HG02571 (cell line): ENCODE measurements at regions not wholly inside any gene's neighbourhood (a gene's known extent, or its start where the extent isn't known, plus 50 kb on each side); places are given as distances from the start of the nearest gene placed in this dataset.

ENCODE experiments used
- ATAC-seq: cut with Tn5 transposase; IDR thresholded peaks from one replicate; pipeline ENCODE4 v1.9.1; 2021; ENCODE audit warnings: mild to moderate bottlenecking, moderate library complexity; ENCODE audit not compliant: unreplicated experiment

- ATAC-seq, result no peak
Observed at GRCh38 chr11:127470306-127470884, 469.8 kb upstream of the KIRREL3 start.

DNA sequence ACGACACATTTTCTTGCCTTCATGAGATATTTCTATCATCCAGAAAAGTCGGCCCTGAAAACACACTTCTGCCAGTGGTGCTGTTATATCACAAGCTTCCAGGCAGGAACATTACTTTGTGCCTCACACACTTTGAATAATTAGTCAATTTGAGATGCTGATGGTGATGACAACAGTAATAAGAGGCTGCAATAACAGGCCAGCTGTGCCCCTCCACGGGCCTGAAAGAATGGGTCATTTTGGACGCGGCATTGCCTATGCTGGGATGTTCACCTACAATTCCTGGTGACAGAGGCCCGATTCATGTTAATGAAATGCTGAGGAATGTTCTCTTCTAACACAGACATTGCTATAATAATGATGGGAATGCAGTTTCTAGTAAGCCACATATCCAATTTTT lies 463.8 kb upstream of the KIRREL3 start:
- no peak for ATAC-seq

- ATAC-seq, result no peak
Observed at GRCh38 chr11:127462065-127462344, 461.4 kb upstream of the KIRREL3 start.

- ATAC-seq, result no peak
Observed at GRCh38 chr11:127461241-127462064, 460.9 kb upstream of the KIRREL3 start.

- no peak for ATAC-seq
Observed at GRCh38 chr11:127458561-127458960, 458.0 kb upstream of the KIRREL3 start.

- no peak for ATAC-seq
Observed at GRCh38 chr11:127454856-127455255, 454.3 kb upstream of the KIRREL3 start.

GRCh38 chr11:127452533-127452932 lies 452.0 kb upstream of the KIRREL3 start:
- ATAC-seq, result no peak

- ATAC-seq, result no peak
Observed at GRCh38 chr11:127451861-127452260, 451.3 kb upstream of the KIRREL3 start.

GRCh38 chr11:127448101-127448500 lies 447.5 kb upstream of the KIRREL3 start:
- ATAC-seq, result no peak

DNA sequence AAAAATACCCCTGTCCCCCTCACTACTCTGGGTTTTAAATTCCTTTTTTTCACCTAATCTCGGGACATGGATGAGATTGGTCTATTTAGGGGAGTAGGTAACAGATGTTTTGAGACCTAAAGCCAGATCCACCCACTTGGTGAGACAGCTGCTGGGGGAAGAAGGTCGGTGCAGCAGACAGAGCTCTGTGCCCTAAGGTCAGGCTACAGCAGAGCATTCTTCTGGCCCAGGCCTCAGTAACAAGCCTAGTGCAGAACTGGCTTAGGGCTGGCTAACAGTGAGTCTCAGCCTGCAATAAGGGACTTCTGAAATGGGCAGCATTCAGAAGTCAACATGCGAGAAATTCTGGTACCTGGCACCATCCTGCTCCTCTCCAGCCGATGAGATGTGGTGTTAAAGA lies 444.9 kb upstream of the KIRREL3 start:
- no peak for ATAC-seq

GRCh38 chr11:127443297-127443696 lies 442.7 kb upstream of the KIRREL3 start:
- ATAC-seq, result no peak

DNA sequence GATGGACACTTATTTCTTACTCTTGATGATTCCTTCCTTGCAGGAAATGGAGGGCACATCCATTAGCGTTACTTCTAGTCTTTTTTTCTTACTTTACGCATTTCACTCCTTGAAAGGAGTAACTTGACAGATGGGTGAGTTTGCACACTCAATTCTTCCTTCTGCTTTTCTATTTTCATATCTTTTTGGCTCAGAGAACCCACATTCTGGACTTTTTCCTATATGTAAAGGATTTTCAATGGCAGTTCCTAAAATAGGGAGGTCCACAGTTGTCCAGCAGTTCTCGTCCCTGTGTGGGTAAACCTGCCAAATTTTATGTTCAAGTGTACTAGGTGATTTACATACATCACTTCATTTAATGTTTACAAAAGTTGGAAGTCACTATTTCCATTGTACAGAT lies 440.0 kb upstream of the KIRREL3 start:
- no peak for ATAC-seq

DNA sequence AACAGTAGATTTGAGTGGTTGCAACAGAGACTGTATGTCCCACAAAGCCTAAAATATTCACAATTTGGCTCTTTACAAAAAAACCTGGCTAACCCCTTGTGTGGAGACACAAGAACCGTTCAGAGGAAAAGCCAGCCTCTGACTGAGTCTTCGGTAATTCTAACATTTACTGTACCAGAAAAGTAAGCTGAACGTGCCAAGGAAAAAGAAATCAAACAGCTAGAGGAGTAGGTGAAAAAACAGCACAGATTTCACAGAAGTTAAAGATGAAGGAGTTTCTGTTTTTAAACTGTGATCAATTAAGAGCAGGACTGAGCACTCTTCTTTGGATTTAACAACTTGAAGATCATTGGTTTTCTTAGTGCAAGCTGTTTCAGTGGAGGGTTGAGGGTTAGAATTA lies 424.7 kb upstream of the KIRREL3 start:
- no peak for ATAC-seq

DNA sequence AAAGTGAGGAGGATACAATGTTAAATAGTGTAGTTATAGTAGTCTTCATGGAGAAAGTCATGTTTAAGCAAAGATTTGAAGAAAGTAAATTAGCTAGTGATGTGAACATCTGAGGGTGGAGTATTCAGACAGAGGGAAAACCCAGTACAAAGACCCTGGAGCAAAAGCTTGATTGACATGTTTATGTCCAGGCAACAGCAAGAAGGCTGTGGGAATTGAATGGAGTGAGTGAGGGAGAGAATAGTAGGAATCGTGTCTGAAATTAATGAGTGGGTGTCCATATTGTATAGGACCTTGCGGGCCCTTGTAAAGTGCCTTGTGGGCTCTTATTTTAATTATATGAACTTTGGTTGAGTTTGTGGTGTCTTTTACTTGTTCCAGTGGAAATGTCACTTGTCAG lies 424.1 kb upstream of the KIRREL3 start:
- no peak for ATAC-seq

DNA sequence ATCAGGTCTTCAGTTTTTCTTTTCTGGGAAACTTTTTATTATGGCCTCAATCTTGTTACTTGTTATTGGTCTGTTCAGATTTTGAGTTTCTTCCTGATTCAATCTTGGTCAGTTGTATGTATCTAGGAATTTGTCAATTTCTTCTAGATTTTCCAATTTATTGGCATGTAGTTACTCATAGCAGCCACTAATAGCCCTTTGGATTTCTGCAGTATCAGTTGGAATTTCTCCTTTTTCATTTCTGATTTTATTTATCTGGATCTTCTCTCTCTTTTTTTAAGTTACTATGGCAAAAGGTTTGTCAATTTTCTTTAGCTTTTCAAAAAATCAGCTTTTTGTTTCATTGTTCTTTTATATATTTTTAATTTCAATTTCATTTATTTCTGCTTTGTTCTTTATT lies 419.6 kb upstream of the KIRREL3 start:
- no peak for ATAC-seq

GRCh38 chr11:127412722-127413380 lies 412.3 kb upstream of the KIRREL3 start:
- ATAC-seq, result no peak

DNA sequence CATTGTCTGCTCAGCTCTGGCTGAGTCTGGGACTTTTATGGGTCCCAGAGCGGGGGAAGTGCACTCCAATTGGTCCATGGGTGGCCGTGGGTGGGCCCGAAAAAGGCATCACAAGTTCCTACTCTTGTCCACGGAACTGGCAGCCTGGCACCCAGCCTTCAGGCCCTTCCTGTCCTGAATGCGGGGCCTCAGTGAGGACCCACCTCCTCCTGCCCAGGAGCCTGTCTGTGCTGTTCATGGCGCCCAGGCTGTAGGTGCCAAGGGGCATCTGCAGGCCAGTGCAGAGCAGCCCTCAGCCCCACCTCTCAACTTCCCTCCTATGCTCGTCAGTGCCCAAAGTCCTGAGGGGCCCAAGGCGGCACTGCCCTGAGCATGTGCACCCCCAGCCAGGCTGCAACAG lies 411.7 kb upstream of the KIRREL3 start:
- no peak for ATAC-seq

DNA sequence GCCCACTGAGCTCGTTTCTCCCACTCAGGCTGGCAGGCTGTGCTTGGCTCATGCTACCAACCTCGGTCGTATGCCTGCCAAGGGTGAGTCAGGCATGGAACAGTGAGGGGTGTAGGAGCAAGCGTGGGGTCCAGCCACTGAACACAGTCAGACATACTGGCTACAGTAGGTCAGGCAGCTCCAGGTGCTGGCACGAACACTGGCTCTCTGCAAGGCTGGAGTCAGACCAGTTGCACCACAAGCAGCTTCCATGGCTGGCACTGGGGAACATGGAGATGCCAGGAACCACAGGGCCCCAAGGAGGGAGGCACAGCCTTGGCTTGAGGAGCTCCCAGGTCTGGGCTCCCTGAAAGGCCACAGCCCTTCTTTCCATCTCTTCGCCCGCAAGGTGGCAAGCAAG lies 410.7 kb upstream of the KIRREL3 start:
- ATAC-seq, result no peak

GRCh38 chr11:127395034-127395433 lies 394.5 kb upstream of the KIRREL3 start:
- ATAC-seq, result no peak

DNA sequence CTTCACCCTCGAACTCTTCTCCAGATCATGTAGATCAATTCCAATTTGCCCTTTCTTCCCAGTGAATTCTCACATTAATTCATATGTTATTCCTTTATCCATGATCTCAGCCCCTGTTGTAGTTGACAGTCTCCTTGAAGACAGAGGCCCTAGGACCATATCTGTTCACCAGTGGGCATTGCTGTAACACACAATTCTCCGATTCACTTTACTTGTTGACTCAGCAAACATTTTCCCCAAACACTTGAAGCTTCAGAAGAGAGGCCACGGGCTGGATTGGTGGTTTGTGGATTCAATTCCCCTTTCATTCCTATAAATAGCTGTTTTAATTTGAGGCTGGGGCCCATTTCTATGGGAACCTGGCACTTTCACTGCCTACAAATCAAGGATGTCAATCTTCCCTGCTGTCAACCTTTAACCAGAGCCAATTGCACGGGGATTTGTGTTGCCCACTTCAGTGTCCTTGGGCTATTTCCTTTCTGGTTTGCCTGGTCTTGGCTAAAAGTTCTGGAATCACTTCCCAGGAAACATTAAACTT lies 393.0 kb upstream of the KIRREL3 start:
- no peak for ATAC-seq

GRCh38 chr11:127392575-127392974 lies 392.0 kb upstream of the KIRREL3 start:
- ATAC-seq, result no peak

- no peak for ATAC-seq
Observed at GRCh38 chr11:127390465-127390864, 389.9 kb upstream of the KIRREL3 start.
